GM21723 (cell line): ENCODE measurements at regions not wholly inside any gene's neighbourhood (a gene's known extent, or its start where the extent isn't known, plus 50 kb on each side); places are given as distances from the start of the nearest gene placed in this dataset.

Experiments used
- ATAC-seq: cut with Tn5 transposase; IDR thresholded peaks from one replicate; pipeline ENCODE4 v1.9.1; 2021; ENCODE audit warnings: mild to moderate bottlenecking, moderate library complexity; ENCODE audit not compliant: unreplicated experiment

DNA sequence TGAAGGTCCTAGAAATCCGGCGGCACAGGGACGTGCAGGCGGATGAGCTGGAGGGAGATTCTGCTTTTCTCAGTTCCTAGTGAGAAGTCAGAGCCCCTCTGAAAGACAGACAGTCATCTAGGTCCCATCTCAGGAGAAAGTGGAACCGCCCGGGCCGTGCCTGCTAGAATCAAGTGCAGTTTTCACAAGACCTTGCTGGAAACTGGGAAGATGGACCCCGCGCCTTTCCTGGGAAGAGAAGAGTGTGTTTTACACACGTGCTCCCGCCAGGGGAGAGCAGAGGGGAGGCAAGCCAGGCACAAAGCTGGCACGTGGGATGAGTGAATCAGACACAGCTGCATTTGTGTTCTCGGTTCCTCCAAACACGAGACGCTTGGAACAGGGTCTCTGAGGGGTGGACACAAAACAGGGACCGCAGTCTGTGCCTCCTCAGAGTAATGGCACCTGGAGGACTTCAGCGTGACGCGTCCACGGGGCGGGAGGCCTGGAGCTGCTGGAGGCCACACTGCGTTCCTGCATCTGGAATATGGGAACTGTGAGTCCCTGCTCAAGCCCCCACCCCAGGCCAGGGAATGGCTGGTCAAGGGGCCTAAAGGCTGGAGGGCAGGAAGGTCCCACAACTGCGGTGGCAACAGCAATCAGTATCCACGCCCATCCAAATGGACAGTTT, 218.3 kb downstream of the BRD1 start:
- ATAC-seq: no peak

- no peak for ATAC-seq
Measured at GRCh38 chr22:49608660-49609059, 219.0 kb downstream of the BRD1 start.

DNA sequence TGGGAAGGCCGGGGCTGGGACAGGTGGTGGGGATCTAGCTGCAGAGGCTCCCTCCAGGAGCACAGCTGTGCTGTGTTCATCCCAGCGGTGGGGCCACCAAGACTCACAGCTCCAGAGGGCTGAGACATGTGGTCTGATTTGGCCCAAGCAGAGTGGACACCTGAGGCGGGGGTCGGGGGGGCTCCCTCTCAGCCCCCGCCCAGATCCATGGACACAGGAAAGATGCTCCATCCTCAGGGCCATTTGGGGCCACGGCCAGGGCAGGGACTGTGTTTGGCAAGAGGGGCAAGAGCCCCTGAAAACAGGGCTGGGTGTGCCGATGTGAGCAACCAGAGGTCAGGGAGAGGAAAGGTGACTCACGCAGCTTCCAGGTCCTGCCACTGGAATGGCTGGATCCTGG, 219.4 kb downstream of the BRD1 start:
- no peak for ATAC-seq

DNA sequence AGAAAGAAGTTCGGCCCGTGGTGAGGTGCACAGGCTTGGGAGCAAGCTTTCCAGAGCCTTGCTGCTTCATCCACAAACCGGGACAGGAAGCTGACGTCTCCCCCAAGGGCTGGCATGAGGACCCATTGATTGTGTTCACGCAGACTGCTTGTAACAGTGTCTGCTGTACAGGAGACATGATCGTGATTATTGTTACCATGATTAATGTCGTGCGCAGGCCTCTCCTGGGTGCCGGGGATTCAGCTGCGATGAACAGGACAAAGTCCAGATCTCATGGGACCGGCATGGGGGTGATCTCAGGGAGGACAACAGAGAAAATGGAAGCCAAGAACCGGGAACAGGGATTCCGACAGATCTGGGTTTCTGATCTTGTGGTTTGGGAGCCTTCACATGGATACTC, 219.9 kb downstream of the BRD1 start:
- no peak for ATAC-seq

DNA sequence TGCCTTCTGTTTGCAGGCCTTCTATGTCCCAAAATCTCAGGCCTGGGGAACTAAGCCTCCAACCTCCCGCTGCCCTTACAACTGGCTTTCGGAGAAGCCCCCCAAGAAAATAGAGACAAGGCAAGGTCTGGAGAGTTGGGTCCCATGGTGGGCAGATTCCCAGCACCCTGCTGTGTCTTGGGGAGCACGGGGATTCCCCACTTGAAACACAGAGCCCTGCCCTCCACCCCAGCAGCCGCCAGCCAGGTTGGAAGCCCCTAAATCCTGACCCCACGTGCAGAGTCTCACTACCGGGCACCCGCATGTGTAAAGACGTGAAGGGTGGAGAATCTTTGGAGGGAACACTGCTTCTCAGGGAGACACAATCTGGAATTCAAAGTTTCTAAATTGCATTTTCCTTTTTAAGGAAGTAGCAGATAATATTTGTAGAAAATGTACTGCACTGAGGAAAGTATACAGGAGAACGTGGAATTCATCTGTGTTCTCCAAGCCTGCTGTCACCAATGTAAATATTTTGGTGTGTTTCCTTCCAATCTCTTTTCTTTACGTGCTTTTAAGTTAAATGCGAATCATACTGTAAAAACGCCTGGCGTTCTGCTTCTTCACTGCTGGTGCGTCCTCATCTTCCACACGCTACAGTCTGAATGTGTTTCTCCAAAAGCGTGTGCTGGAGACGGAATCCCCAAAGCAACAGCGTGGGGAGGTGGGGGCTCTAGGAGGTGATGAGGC, 220.9 kb downstream of the BRD1 start:
- ATAC-seq: no peak

GRCh38 chr22:49604732-49605302, 222.9 kb downstream of the BRD1 start:
- no peak for ATAC-seq

DNA sequence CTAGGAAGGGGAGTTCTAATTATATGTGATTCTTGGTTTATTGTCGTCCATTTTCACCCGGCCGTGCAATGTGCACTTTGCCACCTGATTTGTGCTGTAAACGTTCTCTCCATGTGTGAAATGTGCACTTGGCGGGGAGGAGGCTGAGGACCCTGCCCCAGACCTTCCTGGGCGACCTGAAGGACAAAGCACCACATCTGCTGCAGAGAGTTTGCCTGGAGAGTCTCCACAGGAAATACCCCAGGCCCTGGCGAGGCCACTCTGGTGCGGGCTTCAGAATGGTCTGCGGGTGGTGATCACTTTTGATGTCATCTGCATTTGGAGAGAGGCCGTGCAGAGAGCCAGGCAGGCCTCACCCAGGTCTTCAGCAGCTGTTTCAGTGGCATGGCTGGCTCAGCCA, 224.7 kb downstream of the BRD1 start:
- ATAC-seq: no peak

- ATAC-seq: no peak
Measured at GRCh38 chr22:49602481-49602880, 225.2 kb downstream of the BRD1 start.

DNA sequence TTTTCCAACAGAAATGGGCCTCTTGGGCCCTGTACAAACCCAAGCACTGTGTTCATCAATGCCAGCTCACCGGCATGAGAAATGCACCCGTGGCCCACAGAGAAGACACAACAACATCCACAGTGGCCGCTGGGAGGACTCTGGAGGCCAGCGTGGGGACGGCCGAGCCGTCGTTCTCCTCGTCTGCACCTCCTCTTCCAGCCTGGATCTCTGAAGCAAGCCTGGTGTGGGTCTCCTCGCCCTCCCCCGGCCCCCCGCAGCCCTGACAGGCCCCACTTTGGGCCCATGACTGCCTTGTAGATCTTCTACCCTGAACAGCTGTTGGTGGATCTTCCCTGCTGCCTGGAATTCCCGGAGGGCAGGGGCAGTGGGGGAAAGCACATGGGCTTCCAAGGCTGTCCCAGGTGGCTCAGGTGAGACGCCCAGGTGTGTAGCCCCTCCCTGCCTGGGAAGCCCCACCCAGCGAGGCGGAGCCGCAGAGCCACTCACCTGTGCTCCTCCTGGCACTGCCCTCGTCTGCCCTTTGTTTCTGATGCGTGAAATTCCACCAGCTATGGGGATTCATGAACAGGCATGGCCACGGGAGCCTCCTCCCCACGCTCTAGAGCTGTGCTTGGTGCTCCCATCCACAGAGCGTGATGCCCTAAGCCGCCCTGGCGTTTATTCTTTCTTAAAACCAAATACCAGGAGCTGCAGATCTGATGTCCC, 225.9 kb downstream of the BRD1 start:
- no peak for ATAC-seq

GRCh38 chr22:49600891-49601431, 226.7 kb downstream of the BRD1 start:
- no peak for ATAC-seq

GRCh38 chr22:49600468-49600867, 227.2 kb downstream of the BRD1 start:
- no peak for ATAC-seq

- ATAC-seq: no peak
Measured at GRCh38 chr22:49599691-49600455, 227.8 kb downstream of the BRD1 start.

- ATAC-seq: no peak
Measured at GRCh38 chr22:49599039-49599438, 228.6 kb downstream of the BRD1 start.

DNA sequence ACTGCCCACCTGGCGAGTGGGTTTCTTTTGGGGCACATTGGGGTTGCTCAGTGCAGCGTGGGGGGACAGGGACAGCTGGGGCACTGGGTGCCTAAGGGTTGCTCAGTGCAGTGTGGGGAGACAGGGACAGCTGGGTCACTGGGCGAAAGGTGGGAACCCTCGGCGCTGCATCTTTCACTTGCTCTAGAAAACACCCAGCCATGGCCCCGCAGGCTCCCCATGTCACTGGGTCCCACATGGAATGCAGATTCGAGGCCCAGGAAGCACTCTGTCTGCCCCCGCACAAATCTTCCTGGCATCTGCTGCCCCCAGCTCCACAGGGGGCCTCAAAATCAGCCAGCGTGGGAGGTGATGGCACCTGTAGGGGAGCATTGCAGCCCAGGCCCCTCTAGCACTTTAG, 229.3 kb downstream of the BRD1 start:
- no peak for ATAC-seq

- no peak for ATAC-seq
Measured at GRCh38 chr22:49597428-49598039, 230.1 kb downstream of the BRD1 start.

GRCh38 chr22:49595465-49596078, 232.1 kb downstream of the BRD1 start:
- no peak for ATAC-seq

DNA sequence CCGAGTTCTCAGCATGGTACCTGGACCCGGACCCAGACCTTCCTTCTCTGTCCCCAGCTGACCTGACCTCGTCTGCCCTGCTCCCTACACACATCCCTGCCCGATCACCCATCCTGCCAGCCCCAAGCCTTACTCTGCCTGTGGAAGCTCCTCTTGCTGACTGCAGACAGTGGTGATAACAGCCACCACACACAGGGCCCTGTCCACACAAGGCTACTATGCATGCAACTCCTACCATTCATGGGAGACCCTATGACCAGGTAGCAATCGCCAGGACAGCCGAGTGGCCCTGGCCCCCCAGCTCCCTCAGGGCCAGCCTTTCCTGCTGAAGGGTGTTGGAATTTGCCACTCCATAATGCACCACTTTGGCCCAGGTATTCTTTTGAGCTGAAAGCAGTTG, 233.6 kb downstream of the BRD1 start:
- ATAC-seq: no peak

- ATAC-seq: no peak
Measured at GRCh38 chr22:49593509-49593908, 234.2 kb downstream of the BRD1 start.

DNA sequence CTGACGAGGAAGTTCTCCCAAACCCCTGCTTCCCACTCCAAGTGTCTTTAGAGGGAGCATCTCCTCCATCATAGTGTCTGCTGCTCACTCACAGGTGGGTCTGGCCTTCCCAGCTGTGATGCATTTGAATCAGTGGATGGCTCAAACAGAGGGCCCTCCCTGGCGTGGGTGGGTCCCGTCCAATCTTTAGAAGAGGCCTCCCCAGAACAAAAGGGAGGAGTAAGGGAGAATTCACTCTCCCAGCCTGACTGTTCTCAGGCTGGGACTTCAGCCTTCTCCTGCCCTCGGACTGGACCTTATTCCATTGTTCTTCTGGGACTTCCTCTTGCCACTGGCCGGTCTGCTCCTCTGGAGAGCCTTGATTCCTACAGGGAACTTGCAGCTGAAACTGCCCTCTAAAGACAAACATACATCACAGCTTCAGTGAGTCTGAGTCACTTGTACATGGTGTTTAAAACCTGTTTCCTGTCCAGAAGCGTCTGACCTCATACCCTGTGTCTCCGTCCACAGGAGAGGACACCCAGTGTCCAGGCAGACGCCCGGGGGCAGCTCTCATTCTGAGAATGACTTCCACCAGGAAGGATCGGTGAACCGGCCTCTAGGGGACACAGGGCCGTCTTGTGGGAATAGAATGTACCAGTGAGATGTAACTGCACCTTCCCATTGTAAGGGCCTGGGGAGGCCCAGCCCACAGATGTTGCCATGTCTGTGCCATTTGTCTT, 234.7 kb downstream of the BRD1 start:
- no peak for ATAC-seq
